Uterus (tissue), 2 donors: ENCODE measurements at regions not wholly inside any gene's neighbourhood (a gene's known extent, or its start where the extent isn't known, plus 50 kb on each side); places are given as distances from the start of the nearest gene placed in this dataset.

Experiments used
- POLR2A ChIP-seq, 2 donors: fragments of 450-650 bp; IDR thresholded peaks; one replicate each; pipeline ENCODE4 v1.6.1; 2016; ENCODE audit warnings: antibody characterized with exemption in 2 of 2, mild to moderate bottlenecking in 1 of 2, moderate library complexity in 1 of 2
- TF ChIP-seq, protein P1 (sequence below), 4 experiments: fragments of 200-600 bp in 2 of 4; fragments of 450-650 bp in 2 of 4; sonication (generic) in 2 of 4; IDR thresholded peaks; one replicate each; pipeline ENCODE4 v1.5.1; 2016 to 2019; ENCODE audit warnings: antibody characterized with exemption in 4 of 4, mild to moderate bottlenecking in 2 of 4, moderate library complexity in 1 of 4

GRCh38 chr4:98801259-98801725 is 127.6 kb downstream of the EIF4E start:
- TF ChIP-seq, protein P1, sequence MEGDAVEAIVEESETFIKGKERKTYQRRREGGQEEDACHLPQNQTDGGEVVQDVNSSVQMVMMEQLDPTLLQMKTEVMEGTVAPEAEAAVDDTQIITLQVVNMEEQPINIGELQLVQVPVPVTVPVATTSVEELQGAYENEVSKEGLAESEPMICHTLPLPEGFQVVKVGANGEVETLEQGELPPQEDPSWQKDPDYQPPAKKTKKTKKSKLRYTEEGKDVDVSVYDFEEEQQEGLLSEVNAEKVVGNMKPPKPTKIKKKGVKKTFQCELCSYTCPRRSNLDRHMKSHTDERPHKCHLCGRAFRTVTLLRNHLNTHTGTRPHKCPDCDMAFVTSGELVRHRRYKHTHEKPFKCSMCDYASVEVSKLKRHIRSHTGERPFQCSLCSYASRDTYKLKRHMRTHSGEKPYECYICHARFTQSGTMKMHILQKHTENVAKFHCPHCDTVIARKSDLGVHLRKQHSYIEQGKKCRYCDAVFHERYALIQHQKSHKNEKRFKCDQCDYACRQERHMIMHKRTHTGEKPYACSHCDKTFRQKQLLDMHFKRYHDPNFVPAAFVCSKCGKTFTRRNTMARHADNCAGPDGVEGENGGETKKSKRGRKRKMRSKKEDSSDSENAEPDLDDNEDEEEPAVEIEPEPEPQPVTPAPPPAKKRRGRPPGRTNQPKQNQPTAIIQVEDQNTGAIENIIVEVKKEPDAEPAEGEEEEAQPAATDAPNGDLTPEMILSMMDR (IDR thresholded peaks at IDR 0.05), result no peak
- TF ChIP-seq POLR2A (IDR thresholded peaks at IDR 0.05), result no peak
